ENCODE measurements at regions not wholly inside any gene's neighbourhood (a gene's known extent, or its start where the extent isn't known, plus 50 kb on each side); places are given as distances from the start of the nearest gene placed in this dataset.

DNA sequence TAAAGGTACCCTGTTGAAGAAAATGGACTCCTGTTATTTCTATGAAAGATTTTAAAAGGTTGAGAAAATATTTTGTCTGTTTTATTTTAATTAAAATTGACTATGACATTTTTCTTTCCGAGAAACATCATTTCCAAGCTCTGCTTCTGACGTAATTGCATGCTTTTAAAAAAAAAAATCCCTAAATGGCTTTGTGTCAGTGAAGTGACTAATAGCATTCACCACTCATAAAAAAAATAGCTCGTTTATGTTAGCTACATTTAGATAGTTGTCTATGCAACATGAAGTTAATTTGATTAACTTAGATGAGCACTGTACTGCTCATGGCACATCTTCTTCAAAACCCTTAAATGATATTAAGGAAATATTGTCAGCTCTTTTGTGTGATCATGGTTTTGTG is 105.1 kb upstream of the KLHL13 start:
- H3K36me3 ChIP-seq (ENCODE audit: control insufficient read depth in 2 of 4, insufficient read depth in 4 of 4, low read length in 3 of 4): no peaks in the 10 kb centered on the region
- no peak for FAIRE-seq
- no peak overlapping the region for H3K27ac ChIP-seq (ENCODE audit: low read depth, low read length)
- H3K4me1 ChIP-seq (replicated peaks in 1 of 4; ENCODE audit: control insufficient read depth in 3 of 4, insufficient read depth in 4 of 4, low read length in 3 of 4): peaks cover 0 to 2% (median 0%) of the 10 kb centered on the region in 4 experiments; a peak in 1 of 7 replicates
- H2BK20ac ChIP-seq (ENCODE audit: low read length): no peak overlapping the region
- H3K27me3 ChIP-seq (replicated peaks in 1 of 4; ENCODE audit: control insufficient read depth in 3 of 4, extremely low read depth in 1 of 4, insufficient read depth in 3 of 4, low read length in 3 of 4): no peaks in the 10 kb centered on the region
- H3K18ac ChIP-seq (ENCODE audit: extremely low read depth, low read length): no peak overlapping the region
- H3K79me2 ChIP-seq (ENCODE audit: control insufficient read depth in 1 of 2, insufficient read depth in 2 of 2, low read length in 2 of 2): no peaks in the 10 kb centered on the region
- no peaks in the 10 kb centered on the region for H3K79me1 ChIP-seq (ENCODE audit: low read depth, low read length)
- 71% methylated on average over 3 of the region's 3 CpGs; no CpG with 5 or more reads in 1 of the 2 experiments for WGBS, 2 experiments (ENCODE audit: extremely low coverage in 1 of 2, insufficient coverage in 1 of 2, insufficient read length in 1 of 2, insufficient replicate concordance in 2 of 2, low coverage in 1 of 2, low lambda C conversion rate in 2 of 2, missing lambda C conversion rate in 1 of 2)
- no peak overlapping the region for H3K14ac ChIP-seq (ENCODE audit: insufficient read length)
- H2BK12ac ChIP-seq (ENCODE audit: low read depth, low read length): no peak overlapping the region
- POLR2A ChIA-PET (ENCODE audit: partially characterized antibody): no interaction called here
- no peak overlapping the region for H2BK120ac ChIP-seq (replicated peaks; ENCODE audit: low read depth, low read length)
- no peak overlapping the region for H3K4me2 ChIP-seq (ENCODE audit: insufficient read depth in 1 of 2, low read depth in 2 of 2, low read length in 2 of 2)
- H4K8ac ChIP-seq (ENCODE audit: extremely low read depth, insufficient read depth, low read length): no peak overlapping the region
- 0 out of 2 replicates have a peak, but pooled peaks cover 3% of the 10 kb centered on the region for H3K23me2 ChIP-seq (ENCODE audit: low read depth, low read length)
- H4K5ac ChIP-seq (ENCODE audit: insufficient read length, low read depth, low read length): no peak overlapping the region
- CTCF ChIA-PET (ENCODE audit: partially characterized antibody): interaction anchor here (0.6 kb wide), 2 partner anchors 39 to 1565 kb away, joined by 3 read pairs; no protein-coding TSS in a partner anchor
- no peak overlapping the region for H3K4me3 ChIP-seq (ENCODE audit: extremely low read depth in 1 of 4, insufficient read depth in 2 of 4, low read depth in 3 of 4, low read length in 4 of 4)
- H3K23ac ChIP-seq (ENCODE audit: insufficient read length): no peak overlapping the region
- no peak overlapping the region for H2BK5ac ChIP-seq (ENCODE audit: low read depth, low read length)
- no peak overlapping the region for H2BK15ac ChIP-seq (ENCODE audit: low read length)
- H2AFZ ChIP-seq (ENCODE audit: low read length): no peak overlapping the region
- no peak overlapping the region for H3K56ac ChIP-seq (replicated peaks; ENCODE audit: insufficient read length, low read depth, low read length)
- H2AK5ac ChIP-seq (ENCODE audit: low read depth, low read length): no peak overlapping the region
- no peaks in the 10 kb centered on the region for H3K9me3 ChIP-seq (ENCODE audit: insufficient read depth in 2 of 2, low read depth in 1 of 2, low read length in 1 of 2)
- H4K20me1 ChIP-seq (replicated peaks in 1 of 2; ENCODE audit: control insufficient read depth in 1 of 2, insufficient read depth in 2 of 2, low read length in 2 of 2): peaks cover 0 to 1% of the 10 kb centered on the region in 2 experiments
- H3K4ac ChIP-seq (replicated peaks; ENCODE audit: insufficient read length, low read depth, low read length): no peak overlapping the region
- no peak overlapping the region for H4K91ac ChIP-seq (replicated peaks; ENCODE audit: insufficient read length, low read length)
- H3K9ac ChIP-seq (replicated peaks in 1 of 4; ENCODE audit: extremely low read depth in 1 of 4, low read depth in 3 of 4, low read length in 3 of 4): no peak overlapping the region
- DNase-seq (ENCODE audit: low read depth in 1 of 2, low spot score in 2 of 2): no peak
- TF ChIP-seq GTF2F1 (IDR thresholded peaks at IDR 0.05; ENCODE audit: borderline replicate concordance, low read depth, low read length) (no peak), CREB1 (IDR thresholded peaks at IDR 0.05) (no peak), EGR1 (IDR thresholded peaks at IDR 0.05; ENCODE audit: borderline replicate concordance, low read depth, low read length) (no peak), BRCA1 (IDR thresholded peaks at IDR 0.05; ENCODE audit: low read depth, low read length) (no peak), EP300 (IDR thresholded peaks at IDR 0.05; ENCODE audit: borderline replicate concordance in 1 of 2, low read depth in 2 of 2, low read length in 2 of 2) (no peak)

Data from H1 (cell line).